PC-3 (cell line): ENCODE measurements at regions not wholly inside any gene's neighbourhood (a gene's known extent, or its start where the extent isn't known, plus 50 kb on each side); places are given as distances from the start of the nearest gene placed in this dataset.

ENCODE experiments used
- ATAC-seq: fragments of 200-7000 bp; cut with Tn5 transposase; 2 replicates; pipeline ENCODE4 v1.9.1; 2020; ENCODE audit warnings: mild to moderate bottlenecking, moderate library complexity
- BruUV-seq: library from RNA; stranded (reverse); fragments of 400-500 nt; replicated peaks from 2 replicates; lab custom pipeline; 2021; lab: Mats Ljungman, UMichigan
- CTCF ChIA-PET: fragments of 300-600 bp; sonication (Branson Sonifier 250); formaldehyde crosslinking; loops from one replicate; lab custom pipeline; 2022; ENCODE audit warnings: antibody characterized with exemption; lab: Charles Lee
- POLR2A ChIA-PET: fragments of 300-600 bp; sonication (Branson Sonifier 250); formaldehyde crosslinking; loops from one replicate; lab custom pipeline; 2022; ENCODE audit warnings: antibody characterized with exemption; ENCODE audit not compliant: unreplicated experiment; lab: Charles Lee
- DNase-seq: peaks from one replicate; pipeline ENCODE4 v3.0.0-alpha.2; 2015
- H2AFZ ChIP-seq: fragments of 300-600 bp; sonication (generic); 2 replicates; pipeline ENCODE4 v1.6.0; 2016; ENCODE audit warnings: antibody characterized with exemption, low read length
- H3F3A ChIP-seq: fragments of 300-600 bp; sonication (generic); one replicate; pipeline ENCODE4 v1.6.0; 2017; ENCODE audit warnings: antibody characterized with exemption, low read length, control low read depth, mild to moderate bottlenecking; ENCODE audit not compliant: unreplicated experiment
- H3K27ac ChIP-seq: fragments of 300-600 bp; sonication (generic); 2 replicates; pipeline ENCODE4 v1.5.1; 2016; ENCODE audit warnings: mild to moderate bottlenecking, low read length
- H3K27me3 ChIP-seq: fragments of 300-600 bp; sonication (generic); 2 replicates; pipeline ENCODE4 v1.6.1; 2016; ENCODE audit warnings: low read length, mixed read lengths
- H3K36me3 ChIP-seq: fragments of 300-600 bp; sonication (generic); 2 replicates; pipeline ENCODE4 v1.6.1; 2016; ENCODE audit warnings: low read depth, mixed run types, low read length, mixed read lengths
- H3K4me1 ChIP-seq: fragments of 300-600 bp; sonication (generic); 2 replicates; pipeline ENCODE4 v1.5.1; 2016; ENCODE audit warnings: low read length; ENCODE audit not compliant: insufficient read depth
- H3K4me2 ChIP-seq: fragments of 300-600 bp; sonication (generic); 2 replicates; pipeline ENCODE4 v1.6.0; 2016; ENCODE audit warnings: low read length
- H3K4me3 ChIP-seq: fragments of 300-600 bp; sonication (generic); 2 replicates; pipeline ENCODE4 v1.5.1; 2016; ENCODE audit warnings: mild to moderate bottlenecking, low read length, mixed read lengths
- H3K79me2 ChIP-seq: fragments of 300-600 bp; sonication (generic); 2 replicates; pipeline ENCODE4 v1.6.1; 2017; ENCODE audit warnings: low read length, mixed read lengths
- H3K9ac ChIP-seq: fragments of 300-600 bp; sonication (generic); 2 replicates; pipeline ENCODE4 v1.6.0; 2016; ENCODE audit warnings: mild to moderate bottlenecking, low read length
- H3K9me2 ChIP-seq: fragments of 300-600 bp; sonication (generic); replicated peaks from 2 replicates; pipeline ENCODE4 v1.6.1; 2016; ENCODE audit warnings: mixed run types, low read length, mixed read lengths
- H3K9me3 ChIP-seq: fragments of 300-600 bp; sonication (generic); 2 replicates; pipeline ENCODE4 v1.6.1; 2016; ENCODE audit warnings: low read length, mixed read lengths
- H4K20me1 ChIP-seq: fragments of 300-600 bp; sonication (generic); 2 replicates; pipeline ENCODE4 v1.6.1; 2016; ENCODE audit warnings: low read length, mixed read lengths
- CTCF ChIP-seq: fragments of 300-600 bp; sonication (generic); conservative IDR thresholded peaks from 2 replicates; pipeline ENCODE4 v1.5.1; 2017; ENCODE audit warnings: antibody characterized with exemption, low read depth, mild to moderate bottlenecking, low read length
- EZH2 ChIP-seq: fragments of 300-600 bp; sonication (generic); IDR thresholded peaks from one replicate; pipeline ENCODE4 v1.6.1; 2017; ENCODE audit warnings: antibody characterized with exemption, mild to moderate bottlenecking, low read length; ENCODE audit not compliant: unreplicated experiment
- EZH2phosphoT487 ChIP-seq: fragments of 300-600 bp; sonication (generic); IDR thresholded peaks from 2 replicates; pipeline ENCODE4 v1.6.1; 2018; ENCODE audit warnings: mild to moderate bottlenecking, antibody characterized with exemption, low read length, borderline replicate concordance
- intact Hi-C: fragments of 100-400 bp; cut with micrococcal nuclease; formaldehyde crosslinking; loops from 2 replicates; pipeline ENCODE4 v1.9.0; 2023

GRCh38 chr2:207418419-207418818, 111.3 kb upstream of the CREB1 start:
- no TSS peak for BruUV-seq
- Histone ChIP-seq H3K4me1 (peaks cover 12% of the 10 kb centered on the region; the same call in 1 of the 2 replicates), H3K79me2 (no peaks in the 10 kb centered on the region), H3K9ac (no peak overlapping the region), H3K36me3 (no peaks in the 10 kb centered on the region), H4K20me1 (no peaks in the 10 kb centered on the region), H2AFZ (no peak overlapping the region), H3K4me2 (no peak overlapping the region), H3K27ac (no peak overlapping the region), H3K4me3 (no peak overlapping the region), H3F3A (no peaks in the 10 kb centered on the region), H3K9me2 (no peaks in the 10 kb centered on the region), H3K9me3 (no peaks in the 10 kb centered on the region), H3K27me3 (no peaks in the 10 kb centered on the region)
- TF ChIP-seq EZH2 (no peak), CTCF (no peak), EZH2phosphoT487 (no peak)
- intact Hi-C loops = no loop called here
- ChIA-PET POLR2A (no interaction called here), CTCF (no interaction called here)
- no peak for ATAC-seq
- no peak for DNase-seq

GRCh38 chr2:207419331-207419730, 110.4 kb upstream of the CREB1 start:
- no peaks in the 10 kb centered on the region for H3K27me3 ChIP-seq
- POLR2A ChIA-PET = interaction anchor here (0.7 kb wide), 1 partner anchor 337 kb away, joined by 4 read pairs; no protein-coding TSS in a partner anchor
- CTCF ChIA-PET = no interaction called here
- no peaks in the 10 kb centered on the region for H3K79me2 ChIP-seq
- H4K20me1 ChIP-seq = no peaks in the 10 kb centered on the region
- no peak overlapping the region for H3K27ac ChIP-seq
- H3K9me2 ChIP-seq = no peaks in the 10 kb centered on the region
- no TSS peak for BruUV-seq
- ATAC-seq (no peak), DNase-seq (no peak)
- H2AFZ ChIP-seq = no peak overlapping the region
- TF ChIP-seq EZH2 (no peak), CTCF (no peak), EZH2phosphoT487 (no peak)
- intact Hi-C loops = no loop called here
- no peaks in the 10 kb centered on the region for H3K9me3 ChIP-seq
- H3K4me2 ChIP-seq = no peak overlapping the region
- H3K9ac ChIP-seq = no peak overlapping the region
- no peak overlapping the region for H3K4me3 ChIP-seq
- no peaks in the 10 kb centered on the region for H3K36me3 ChIP-seq
- no peaks in the 10 kb centered on the region for H3F3A ChIP-seq
- H3K4me1 ChIP-seq = peaks cover 12% of the 10 kb centered on the region; the same call in 1 of the 2 replicates

GRCh38 chr2:207421671-207422070, 108.1 kb upstream of the CREB1 start:
- Histone ChIP-seq H3K9me2 (no peaks in the 10 kb centered on the region), H3K9me3 (no peaks in the 10 kb centered on the region), H3K4me3 (no peak overlapping the region), H3K4me2 (no peak overlapping the region), H2AFZ (no peak overlapping the region), H3K27ac (no peak overlapping the region), H3K79me2 (no peaks in the 10 kb centered on the region), H3K4me1 (peaks cover 12% of the 10 kb centered on the region; the same call in 1 of the 2 replicates), H4K20me1 (no peaks in the 10 kb centered on the region), H3F3A (no peaks in the 10 kb centered on the region), H3K36me3 (no peaks in the 10 kb centered on the region), H3K9ac (no peak overlapping the region), H3K27me3 (no peaks in the 10 kb centered on the region)
- ATAC-seq (no peak), DNase-seq (no peak)
- ChIA-PET POLR2A (no interaction called here), CTCF (no interaction called here)
- no peak for TF ChIP-seq CTCF
- TF ChIP-seq EZH2 = no peak
- no peak for TF ChIP-seq EZH2phosphoT487
- no TSS peak for BruUV-seq
- intact Hi-C loops = no loop called here
